ENCODE measurements at regions not wholly inside any gene's neighbourhood (a gene's known extent, or its start where the extent isn't known, plus 50 kb on each side); places are given as distances from the start of the nearest gene placed in this dataset.

DNA sequence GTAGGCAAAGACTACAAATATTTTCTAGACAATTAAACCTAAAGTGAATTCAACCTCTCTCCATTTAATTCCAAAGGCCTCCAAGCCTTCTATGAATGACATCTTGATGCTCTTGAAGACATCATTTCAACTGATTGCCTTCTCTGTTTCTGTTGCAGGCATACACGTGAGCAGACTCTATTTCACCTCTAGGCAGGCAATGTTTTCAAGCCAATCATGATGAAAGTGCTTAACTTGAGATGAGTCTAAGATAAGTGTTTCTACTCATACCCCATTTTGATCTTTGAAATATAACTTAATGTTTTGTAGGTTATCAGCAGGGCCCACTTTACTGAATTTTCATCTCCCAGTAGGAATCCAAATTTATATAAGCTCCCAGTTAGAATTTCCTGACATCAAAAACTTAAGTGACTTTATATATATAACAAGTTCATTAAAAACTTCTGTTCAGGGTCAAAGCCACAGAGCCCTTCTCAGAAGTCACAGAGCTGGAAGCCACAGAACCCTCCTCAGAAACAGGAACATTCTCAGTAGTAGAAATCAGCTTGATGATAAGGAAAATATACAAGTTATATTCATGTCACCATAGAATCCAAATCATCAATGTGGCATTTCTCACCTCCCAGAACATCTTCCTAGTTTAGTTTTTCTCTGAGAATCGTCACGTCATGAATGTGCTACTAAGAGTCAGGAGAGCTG is 108.5 kb downstream of the PHLDA1 start:
- no peak for TF ChIP-seq TAF1 (IDR thresholded peaks at IDR 0.05; ENCODE audit: low read depth)
- TF ChIP-seq CEBPB (IDR thresholded peaks at IDR 0.05), result no peak
- no peak for TF ChIP-seq YY1 (IDR thresholded peaks at IDR 0.05; ENCODE audit: low read depth)
- no peak for TF ChIP-seq CREB1 (IDR thresholded peaks at IDR 0.05; ENCODE audit: low read depth)
- TF ChIP-seq, protein P1, sequence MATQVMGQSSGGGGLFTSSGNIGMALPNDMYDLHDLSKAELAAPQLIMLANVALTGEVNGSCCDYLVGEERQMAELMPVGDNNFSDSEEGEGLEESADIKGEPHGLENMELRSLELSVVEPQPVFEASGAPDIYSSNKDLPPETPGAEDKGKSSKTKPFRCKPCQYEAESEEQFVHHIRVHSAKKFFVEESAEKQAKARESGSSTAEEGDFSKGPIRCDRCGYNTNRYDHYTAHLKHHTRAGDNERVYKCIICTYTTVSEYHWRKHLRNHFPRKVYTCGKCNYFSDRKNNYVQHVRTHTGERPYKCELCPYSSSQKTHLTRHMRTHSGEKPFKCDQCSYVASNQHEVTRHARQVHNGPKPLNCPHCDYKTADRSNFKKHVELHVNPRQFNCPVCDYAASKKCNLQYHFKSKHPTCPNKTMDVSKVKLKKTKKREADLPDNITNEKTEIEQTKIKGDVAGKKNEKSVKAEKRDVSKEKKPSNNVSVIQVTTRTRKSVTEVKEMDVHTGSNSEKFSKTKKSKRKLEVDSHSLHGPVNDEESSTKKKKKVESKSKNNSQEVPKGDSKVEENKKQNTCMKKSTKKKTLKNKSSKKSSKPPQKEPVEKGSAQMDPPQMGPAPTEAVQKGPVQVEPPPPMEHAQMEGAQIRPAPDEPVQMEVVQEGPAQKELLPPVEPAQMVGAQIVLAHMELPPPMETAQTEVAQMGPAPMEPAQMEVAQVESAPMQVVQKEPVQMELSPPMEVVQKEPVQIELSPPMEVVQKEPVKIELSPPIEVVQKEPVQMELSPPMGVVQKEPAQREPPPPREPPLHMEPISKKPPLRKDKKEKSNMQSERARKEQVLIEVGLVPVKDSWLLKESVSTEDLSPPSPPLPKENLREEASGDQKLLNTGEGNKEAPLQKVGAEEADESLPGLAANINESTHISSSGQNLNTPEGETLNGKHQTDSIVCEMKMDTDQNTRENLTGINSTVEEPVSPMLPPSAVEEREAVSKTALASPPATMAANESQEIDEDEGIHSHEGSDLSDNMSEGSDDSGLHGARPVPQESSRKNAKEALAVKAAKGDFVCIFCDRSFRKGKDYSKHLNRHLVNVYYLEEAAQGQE (IDR thresholded peaks at IDR 0.05; ENCODE audit: low read depth), result no peak
- TF ChIP-seq RAD21 (IDR thresholded peaks at IDR 0.05; ENCODE audit: low read depth), result no peak
- TF ChIP-seq, protein P2, sequence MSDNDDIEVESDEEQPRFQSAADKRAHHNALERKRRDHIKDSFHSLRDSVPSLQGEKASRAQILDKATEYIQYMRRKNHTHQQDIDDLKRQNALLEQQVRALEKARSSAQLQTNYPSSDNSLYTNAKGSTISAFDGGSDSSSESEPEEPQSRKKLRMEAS (IDR thresholded peaks at IDR 0.05), result no peak
- TF ChIP-seq, protein P3, sequence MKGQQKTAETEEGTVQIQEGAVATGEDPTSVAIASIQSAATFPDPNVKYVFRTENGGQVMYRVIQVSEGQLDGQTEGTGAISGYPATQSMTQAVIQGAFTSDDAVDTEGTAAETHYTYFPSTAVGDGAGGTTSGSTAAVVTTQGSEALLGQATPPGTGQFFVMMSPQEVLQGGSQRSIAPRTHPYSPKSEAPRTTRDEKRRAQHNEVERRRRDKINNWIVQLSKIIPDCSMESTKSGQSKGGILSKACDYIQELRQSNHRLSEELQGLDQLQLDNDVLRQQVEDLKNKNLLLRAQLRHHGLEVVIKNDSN (IDR thresholded peaks at IDR 0.05), result no peak
- no peak for TF ChIP-seq FOXM1 (IDR thresholded peaks at IDR 0.05; ENCODE audit: borderline replicate concordance, low read depth)
- no peak for TF ChIP-seq TEAD4 (IDR thresholded peaks at IDR 0.05)
- TF ChIP-seq ZBTB7A (IDR thresholded peaks at IDR 0.05; ENCODE audit: low read depth), result no peak
- TF ChIP-seq NFIC (IDR thresholded peaks at IDR 0.05), result no peak

All from Ishikawa (cell line).